ENCODE measurements at regions not wholly inside any gene's neighbourhood (a gene's known extent, or its start where the extent isn't known, plus 50 kb on each side); places are given as distances from the start of the nearest gene placed in this dataset.

- CTCF ChIA-PET (ENCODE audit: partially characterized antibody) = interaction anchor here (0.6 to 2.3 kb wide), 2 partner anchors 9 to 1157 kb away, joined by 3 to 21 read pairs; no protein-coding TSS in a partner anchor
- POLR2A ChIA-PET (ENCODE audit: partially characterized antibody) = interaction anchor here (1.4 kb wide), 1 partner anchor 119 kb away, joined by 3 read pairs; no protein-coding TSS in a partner anchor
Observed at GRCh38 chr10:21162948-21163347, 265.8 kb upstream of the NEBL start.

More at GRCh38 chr10:21162948-21163347, 265.8 kb upstream of the NEBL start:
- no peak overlapping the region for H2BK20ac ChIP-seq (ENCODE audit: low read length)
- H3K27me3 ChIP-seq (replicated peaks in 1 of 4; ENCODE audit: control insufficient read depth in 3 of 4, extremely low read depth in 1 of 4, insufficient read depth in 3 of 4, low read length in 3 of 4) = no peaks in the 10 kb centered on the region
- H3K27ac ChIP-seq (ENCODE audit: low read depth, low read length) = no peak overlapping the region
- peaks cover 0 to 15% (median 5%) of the 10 kb centered on the region in 4 experiments; a peak in 3 of 8 replicates for H3K36me3 ChIP-seq (ENCODE audit: control insufficient read depth in 2 of 4, insufficient read depth in 4 of 4, low read length in 3 of 4)
- DNase-seq (ENCODE audit: low read depth in 1 of 2, low spot score in 2 of 2) (no peak), FAIRE-seq (no peak)
- no peaks in the 10 kb centered on the region for H4K20me1 ChIP-seq (replicated peaks in 1 of 2; ENCODE audit: control insufficient read depth in 1 of 2, insufficient read depth in 2 of 2, low read length in 2 of 2)
- H4K5ac ChIP-seq (ENCODE audit: insufficient read length, low read depth, low read length) = no peak overlapping the region
- peaks cover 9 to 14% of the 10 kb centered on the region in 2 experiments; a peak in 3 of 4 replicates for H3K9me3 ChIP-seq (ENCODE audit: insufficient read depth in 2 of 2, low read depth in 1 of 2, low read length in 1 of 2)
- no peak overlapping the region for H2BK15ac ChIP-seq (ENCODE audit: low read length)
- H3K18ac ChIP-seq (ENCODE audit: extremely low read depth, low read length) = no peak overlapping the region
- no peak overlapping the region for H3K23ac ChIP-seq (ENCODE audit: insufficient read length)
- no peak overlapping the region for H4K91ac ChIP-seq (replicated peaks; ENCODE audit: insufficient read length, low read length)
- no peak overlapping the region for H3K4ac ChIP-seq (replicated peaks; ENCODE audit: insufficient read length, low read depth, low read length)
- peaks cover 0 to 3% (median 3%) of the 10 kb centered on the region in 4 experiments; a peak in 2 of 7 replicates for H3K4me1 ChIP-seq (replicated peaks in 1 of 4; ENCODE audit: control insufficient read depth in 3 of 4, insufficient read depth in 4 of 4, low read length in 3 of 4)
- H2BK5ac ChIP-seq (ENCODE audit: low read depth, low read length) = 0 out of 2 replicates have a peak overlapping the region, but pooled peaks have one; percentile 80
- H3K79me2 ChIP-seq (ENCODE audit: control insufficient read depth in 1 of 2, insufficient read depth in 2 of 2, low read length in 2 of 2) = no peaks in the 10 kb centered on the region
- no peak overlapping the region for H3K9ac ChIP-seq (replicated peaks in 1 of 4; ENCODE audit: extremely low read depth in 1 of 4, low read depth in 3 of 4, low read length in 3 of 4)
- H4K8ac ChIP-seq (ENCODE audit: extremely low read depth, insufficient read depth, low read length) = no peak overlapping the region
- no peaks in the 10 kb centered on the region for H3K79me1 ChIP-seq (ENCODE audit: low read depth, low read length)
- peak overlapping the region; percentile 41; the same call in 1 of the 2 replicates for H2BK12ac ChIP-seq (ENCODE audit: low read depth, low read length)
- no peak overlapping the region for H3K56ac ChIP-seq (replicated peaks; ENCODE audit: insufficient read length, low read depth, low read length)
- no peak overlapping the region for H2BK120ac ChIP-seq (replicated peaks; ENCODE audit: low read depth, low read length)
- no peak overlapping the region for H3K4me2 ChIP-seq (ENCODE audit: insufficient read depth in 1 of 2, low read depth in 2 of 2, low read length in 2 of 2)
- peak overlapping the region; percentile 85; the same call in 1 of the 2 replicates for H2AK5ac ChIP-seq (ENCODE audit: low read depth, low read length)
- no peak for TF ChIP-seq YY1 (IDR thresholded peaks at IDR 0.05; ENCODE audit: low read depth, low read length)
- no peak for TF ChIP-seq SAP30 (IDR thresholded peaks at IDR 0.05; ENCODE audit: insufficient read depth, insufficient replicate concordance, low read length)
- peak; percentile 81 for TF ChIP-seq KDM1A (IDR thresholded peaks at IDR 0.05; ENCODE audit: borderline replicate concordance, low read length)
- H3K14ac ChIP-seq (ENCODE audit: insufficient read length) = no peak overlapping the region
- no peaks in the 10 kb centered on the region for H3K23me2 ChIP-seq (ENCODE audit: low read depth, low read length)
- no peak overlapping the region for H2AFZ ChIP-seq (ENCODE audit: low read length)
- H3K4me3 ChIP-seq (ENCODE audit: extremely low read depth in 1 of 4, insufficient read depth in 2 of 4, low read depth in 3 of 4, low read length in 4 of 4) = no peak overlapping the region
